Psoas muscle (tissue), 7 donors: ENCODE measurements at regions not wholly inside any gene's neighbourhood (a gene's known extent, or its start where the extent isn't known, plus 50 kb on each side); places are given as distances from the start of the nearest gene placed in this dataset.
A peak's percentile ranks its signal among the peaks of the same experiment; 100 is the strongest.

ENCODE experiments used
- ATAC-seq, 4 donors: fragments of 200-7000 bp; cut with Tn5 transposase; one replicate each; pipeline ENCODE4 v1.9.1; 2020; ENCODE audit warnings: moderate library complexity in 3 of 4, mild to moderate bottlenecking in 2 of 4
- DNase-seq, 2 donors: peaks; one replicate each; pipeline ENCODE4 v3.0.0-alpha.2; 2020
- H3K27ac ChIP-seq: fragments of 200-600 bp; one replicate; pipeline ENCODE4 v1.8.0; 2022
- H3K27me3 ChIP-seq, 3 donors: fragments of 200-600 bp in 1 of 3; one replicate each; pipeline versions ENCODE4 v1.6.1 to v1.8.0; 2013 to 2022; ENCODE audit warnings: low read length in 2 of 3, mild to moderate bottlenecking in 2 of 3, moderate library complexity in 1 of 3; ENCODE audit not compliant: insufficient read depth in 3 of 3
- H3K36me3 ChIP-seq, 2 donors: fragments of 200-600 bp in 1 of 2; one replicate each; pipeline versions ENCODE4 v1.6.1 to v1.8.0; 2013 to 2022; ENCODE audit warnings: low read depth in 1 of 2, mild to moderate bottlenecking in 1 of 2, moderate library complexity in 1 of 2; ENCODE audit not compliant: insufficient read depth in 1 of 2
- H3K4me1 ChIP-seq: fragments of 200-600 bp; one replicate; pipeline ENCODE4 v1.8.0; 2022
- H3K4me3 ChIP-seq: fragments of 200-600 bp; one replicate; pipeline ENCODE4 v1.8.0; 2022; ENCODE audit warnings: mild to moderate bottlenecking
- H3K9me3 ChIP-seq: fragments of 200-600 bp; one replicate; pipeline ENCODE4 v1.8.0; 2022
- CTCF ChIP-seq: fragments of 200-600 bp; IDR thresholded peaks from one replicate; pipeline ENCODE4 v1.8.0; 2022; ENCODE audit warnings: antibody characterized with exemption
- WGBS, 3 donors: extraction: QIAGEN DNeasy Blood & Tissue Kit; methylation state at CpG; one replicate each; pipeline versions ENCODE4 v1.1.6 to v1.1.7; 2013; 5-methylcytosine and 5-hydroxymethylcytosine counted together
- intact Hi-C, 2 donors: fragments of 100-400 bp; cut with DNase I; formaldehyde crosslinking; loops; one replicate each; pipeline versions ENCODE4 v1.11.0 to v1.14.2; 2022
- donor health status: healthy with polysubstance abuse.
- donor health status: DM: no; HTN: no; CAD: no; lungs with moderate emphysema.
- donor health status: Bipolar disorder and iron deficiency.
- donor health status: healthy.
- donor health status: DM: yes; HTN: yes; CAD: no.
- donor health status: DM: no; HTN: no; CAD: no.
- donor health status: DM: yes; HTN: yes; CAD: no.

- H3K36me3 ChIP-seq, result no peaks in the 10 kb centered on the region
- H3K9me3 ChIP-seq, result no peaks in the 10 kb centered on the region
- no peak for TF ChIP-seq CTCF
- no peak for ATAC-seq
- no peak for DNase-seq
- no peaks in the 10 kb centered on the region for H3K27me3 ChIP-seq
- H3K4me3 ChIP-seq, result no peak overlapping the region
- no peaks in the 10 kb centered on the region for H3K4me1 ChIP-seq
- no peak overlapping the region for H3K27ac ChIP-seq
- WGBS, 3 donors, result 97 to 98% (median 98%) methylated on average over 2 of the region's 2 CpGs
- intact Hi-C loops, result no loop called here
These were observed 214.4 kb upstream of the ARL4C start for GRCh38 chr2:234711308-234711707.

GRCh38 chr2:234710587-234710986 lies 213.7 kb upstream of the ARL4C start:
- no peak for ATAC-seq
- Histone ChIP-seq H3K27ac (no peak overlapping the region), H3K9me3 (no peaks in the 10 kb centered on the region), H3K4me3 (no peak overlapping the region), H3K27me3 (no peaks in the 10 kb centered on the region), H3K4me1 (no peaks in the 10 kb centered on the region), H3K36me3 (no peaks in the 10 kb centered on the region)
- WGBS, 3 donors, result 53 to 61% (median 56%) methylated on average over 5 of the region's 5 CpGs
- TF ChIP-seq CTCF, result no peak
- intact Hi-C loops, result no loop called here
- no peak for DNase-seq

GRCh38 chr2:234710066-234710465 lies 213.2 kb upstream of the ARL4C start:
- H3K36me3 ChIP-seq, result no peaks in the 10 kb centered on the region
- no peak for ATAC-seq
- no peaks in the 10 kb centered on the region for H3K27me3 ChIP-seq
- H3K4me1 ChIP-seq, result no peaks in the 10 kb centered on the region
- TF ChIP-seq CTCF, result no peak
- DNase-seq, result no peak
- no peaks in the 10 kb centered on the region for H3K9me3 ChIP-seq
- H3K27ac ChIP-seq, result no peak overlapping the region
- H3K4me3 ChIP-seq, result no peak overlapping the region
- WGBS, 3 donors, result 67 to 79% (median 71%) methylated on average over 4 of the region's 4 CpGs
- intact Hi-C loops, result no loop called here

GRCh38 chr2:234708717-234709116 lies 211.8 kb upstream of the ARL4C start:
- intact Hi-C loops, result no loop called here
- no peaks in the 10 kb centered on the region for H3K36me3 ChIP-seq
- WGBS, 3 donors, result 88 to 94% (median 92%) methylated on average over 3 of the region's 3 CpGs
- ATAC-seq, result no peak
- no peak overlapping the region for H3K4me3 ChIP-seq
- no peak for DNase-seq
- H3K4me1 ChIP-seq, result no peaks in the 10 kb centered on the region
- no peak overlapping the region for H3K27ac ChIP-seq
- H3K27me3 ChIP-seq, result no peaks in the 10 kb centered on the region
- TF ChIP-seq CTCF, result no peak
- H3K9me3 ChIP-seq, result no peaks in the 10 kb centered on the region

- DNase-seq, result no peak
- intact Hi-C loops, result no loop called here
- Histone ChIP-seq H3K36me3 (no peaks in the 10 kb centered on the region), H3K27me3 (no peaks in the 10 kb centered on the region), H3K27ac (no peak overlapping the region), H3K4me1 (no peaks in the 10 kb centered on the region), H3K4me3 (no peak overlapping the region), H3K9me3 (no peaks in the 10 kb centered on the region)
- no peak for TF ChIP-seq CTCF
- 30 to 42% (median 30%) methylated on average over 10 of the region's 10 CpGs for WGBS, 3 donors
- peak in 1 of 4 donors; percentile 43 for ATAC-seq
These were observed 211.3 kb upstream of the ARL4C start for GRCh38 chr2:234708091-234708683.
